Loucy (cell line): ENCODE measurements at regions not wholly inside any gene's neighbourhood (a gene's known extent, or its start where the extent isn't known, plus 50 kb on each side); places are given as distances from the start of the nearest gene placed in this dataset.

ENCODE experiments used
- H2AFZ ChIP-seq: fragments of 200-600 bp; sonication (generic); 2 replicates; pipeline ENCODE4 v1.6.0; 2016; ENCODE audit warnings: antibody characterized with exemption, mild to moderate bottlenecking, low read length, moderate library complexity
- H3F3A ChIP-seq: fragments of 200-600 bp; 2 replicates; pipeline ENCODE4 v1.6.0; 2016; ENCODE audit warnings: antibody characterized with exemption, low read depth, mild to moderate bottlenecking
- H3K27me3 ChIP-seq: fragments of 200-600 bp; sonication (generic); 2 replicates; pipeline ENCODE4 v1.6.1; 2014; ENCODE audit warnings: low read length, mild to moderate bottlenecking; ENCODE audit not compliant: insufficient read depth, poor library complexity, severe bottlenecking
- H3K36me3 ChIP-seq: fragments of 200-600 bp; sonication (generic); 2 replicates; pipeline ENCODE4 v1.6.1; 2016; ENCODE audit warnings: low read length; ENCODE audit not compliant: insufficient read depth
- H3K4me1 ChIP-seq: fragments of 200-600 bp; sonication (generic); 2 replicates; pipeline ENCODE4 v1.5.1; 2014; ENCODE audit warnings: low read length, mild to moderate bottlenecking; ENCODE audit not compliant: insufficient read depth, poor library complexity, severe bottlenecking
- H3K4me2 ChIP-seq: fragments of 200-600 bp; sonication (generic); 2 replicates; pipeline ENCODE4 v1.6.0; 2014; ENCODE audit warnings: antibody characterized with exemption, low read length, low read depth, mild to moderate bottlenecking; ENCODE audit not compliant: poor library complexity, severe bottlenecking
- H3K4me3 ChIP-seq: fragments of 200-600 bp; sonication (generic); 2 replicates; pipeline ENCODE4 v1.5.1; 2014; ENCODE audit warnings: low read length, mild to moderate bottlenecking, mixed read lengths; ENCODE audit not compliant: poor library complexity, severe bottlenecking
- H3K79me2 ChIP-seq: fragments of 200-600 bp; sonication (generic); 2 replicates; pipeline ENCODE4 v1.6.1; 2014; ENCODE audit warnings: low read length; ENCODE audit not compliant: insufficient read depth
- H3K9ac ChIP-seq: fragments of 200-600 bp; sonication (generic); 2 replicates; pipeline ENCODE4 v1.6.0; 2014; ENCODE audit warnings: mild to moderate bottlenecking, low read depth, low read length, moderate library complexity; ENCODE audit not compliant: poor library complexity, severe bottlenecking
- H3K9me2 ChIP-seq: fragments of 200-600 bp; sonication (generic); replicated peaks from 2 replicates; pipeline ENCODE4 v1.6.1; 2016; ENCODE audit warnings: low read depth, low read length, mixed read lengths
- H3K9me3 ChIP-seq: fragments of 200-600 bp; sonication (generic); 2 replicates; pipeline ENCODE4 v1.6.1; 2014; ENCODE audit warnings: mild to moderate bottlenecking, antibody characterized with exemption, low read length, low read depth; ENCODE audit not compliant: insufficient read depth
- H4K20me1 ChIP-seq: fragments of 200-600 bp; sonication (generic); 2 replicates; pipeline ENCODE4 v1.6.0; 2014; ENCODE audit warnings: antibody characterized with exemption, low read length, mild to moderate bottlenecking; ENCODE audit not compliant: insufficient read depth, poor library complexity, severe bottlenecking
- CTCF ChIP-seq: fragments of 200-600 bp; sonication (generic); conservative IDR thresholded peaks from 2 replicates; pipeline ENCODE4 v1.5.1; 2014; ENCODE audit warnings: mild to moderate bottlenecking, antibody characterized with exemption, low read length
- EZH2phosphoT487 ChIP-seq: fragments of 200-600 bp; IDR thresholded peaks from 2 replicates; pipeline ENCODE4 v1.6.1; 2018; ENCODE audit warnings: antibody characterized with exemption, mild to moderate bottlenecking, moderate library complexity, borderline replicate concordance

- Histone ChIP-seq H4K20me1 (no peaks in the 10 kb centered on the region), H2AFZ (no peak overlapping the region), H3K4me3 (no peak overlapping the region), H3K4me1 (peaks cover 7% of the 10 kb centered on the region), H3K36me3 (no peaks in the 10 kb centered on the region), H3K9ac (no peak overlapping the region), H3K9me2 (no peaks in the 10 kb centered on the region), H3K4me2 (no peak overlapping the region), H3K79me2 (no peaks in the 10 kb centered on the region), H3K27me3 (no peaks in the 10 kb centered on the region), H3K9me3 (no peaks in the 10 kb centered on the region), H3F3A (no peaks in the 10 kb centered on the region)
- no peak for TF ChIP-seq EZH2phosphoT487
- no peak for TF ChIP-seq CTCF
These were observed 167.5 kb upstream of the UBL3 start for GRCh38 chr13:30017880-30018279.

GRCh38 chr13:30016398-30016797, 166.0 kb upstream of the UBL3 start:
- H3K4me3 ChIP-seq: no peak overlapping the region
- H3K4me1 ChIP-seq: peaks cover 4% of the 10 kb centered on the region
- H3K9me2 ChIP-seq: no peaks in the 10 kb centered on the region
- H3K9me3 ChIP-seq: no peaks in the 10 kb centered on the region
- no peaks in the 10 kb centered on the region for H4K20me1 ChIP-seq
- no peak overlapping the region for H3K4me2 ChIP-seq
- no peak overlapping the region for H3K9ac ChIP-seq
- TF ChIP-seq EZH2phosphoT487: no peak
- no peak for TF ChIP-seq CTCF
- H3K79me2 ChIP-seq: no peaks in the 10 kb centered on the region
- no peaks in the 10 kb centered on the region for H3F3A ChIP-seq
- H3K36me3 ChIP-seq: no peaks in the 10 kb centered on the region
- no peak overlapping the region for H2AFZ ChIP-seq
- H3K27me3 ChIP-seq: no peaks in the 10 kb centered on the region

- Histone ChIP-seq H3K4me1 (peaks cover 15% of the 10 kb centered on the region), H3K79me2 (no peaks in the 10 kb centered on the region), H3K27me3 (no peaks in the 10 kb centered on the region), H3K9me2 (no peaks in the 10 kb centered on the region), H3K4me3 (no peak overlapping the region), H2AFZ (no peak overlapping the region), H3K36me3 (no peaks in the 10 kb centered on the region), H3F3A (no peaks in the 10 kb centered on the region), H4K20me1 (no peaks in the 10 kb centered on the region), H3K9ac (no peak overlapping the region), H3K9me3 (no peaks in the 10 kb centered on the region), H3K4me2 (no peak overlapping the region)
- TF ChIP-seq CTCF: no peak
- no peak for TF ChIP-seq EZH2phosphoT487
These were observed 159.0 kb upstream of the UBL3 start for GRCh38 chr13:30009411-30009810.
